NOMO-1 treated with dmso at 0.1 percent for 144 hours (cell line): ENCODE measurements at regions not wholly inside any gene's neighbourhood (a gene's known extent, or its start where the extent isn't known, plus 50 kb on each side); places are given as distances from the start of the nearest gene placed in this dataset.
"Not testable (repeated sequence)": the region's sequence is repeated elsewhere in the genome, so short reads cannot be mapped to it uniquely, and the experiment has no call there.

Experiments used
- DNase-seq: peaks from one replicate; lab custom pipeline; 2025; ENCODE audit not compliant: unreplicated experiment; lab: John Stamatoyannopoulos, UW

- DNase-seq, result no peak
Observed at GRCh38 chr14:84421621-84422020, 1108.3 kb upstream of the FLRT2 start.

DNA sequence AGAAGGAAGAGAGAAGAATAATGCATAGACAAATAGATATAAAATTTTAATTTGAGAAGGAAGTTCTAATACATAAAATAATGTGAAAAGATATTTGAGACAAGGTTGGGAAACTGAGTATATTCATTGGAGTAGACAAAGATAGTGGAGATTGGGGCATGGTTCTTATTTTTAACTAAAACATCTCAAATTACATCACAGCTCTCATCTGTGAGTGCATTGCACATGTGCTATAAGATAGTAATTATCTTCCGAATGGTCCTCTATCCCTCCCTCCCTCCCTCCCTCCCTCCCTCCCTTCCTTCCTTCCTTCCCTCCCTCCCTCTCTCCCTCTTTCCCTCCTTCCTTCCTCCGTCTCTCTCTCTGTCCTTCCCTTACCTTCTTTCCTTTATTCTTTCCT lies 1104.0 kb upstream of the FLRT2 start:
- DNase-seq, result no peak

GRCh38 chr14:84432676-84433075 lies 1097.3 kb upstream of the FLRT2 start:
- no peak for DNase-seq

DNA sequence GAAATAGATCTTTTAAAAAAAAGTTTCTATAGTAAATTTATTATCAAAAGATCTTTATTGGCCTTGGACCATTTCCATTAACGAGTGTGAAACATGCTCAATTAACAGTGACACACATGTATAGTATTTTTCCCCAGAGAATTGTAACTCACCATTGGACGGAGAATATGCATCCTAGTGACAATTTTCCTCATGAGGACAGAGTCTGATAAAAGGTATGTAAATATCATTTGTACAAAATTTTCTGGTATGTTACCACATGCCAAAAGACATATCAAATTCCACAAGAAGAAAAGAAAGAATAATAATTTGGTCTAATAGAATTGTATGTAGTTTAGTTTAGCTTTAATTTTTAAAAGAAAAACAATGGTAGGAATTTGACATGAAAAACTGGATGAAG lies 1096.0 kb upstream of the FLRT2 start:
- no peak for DNase-seq

DNA sequence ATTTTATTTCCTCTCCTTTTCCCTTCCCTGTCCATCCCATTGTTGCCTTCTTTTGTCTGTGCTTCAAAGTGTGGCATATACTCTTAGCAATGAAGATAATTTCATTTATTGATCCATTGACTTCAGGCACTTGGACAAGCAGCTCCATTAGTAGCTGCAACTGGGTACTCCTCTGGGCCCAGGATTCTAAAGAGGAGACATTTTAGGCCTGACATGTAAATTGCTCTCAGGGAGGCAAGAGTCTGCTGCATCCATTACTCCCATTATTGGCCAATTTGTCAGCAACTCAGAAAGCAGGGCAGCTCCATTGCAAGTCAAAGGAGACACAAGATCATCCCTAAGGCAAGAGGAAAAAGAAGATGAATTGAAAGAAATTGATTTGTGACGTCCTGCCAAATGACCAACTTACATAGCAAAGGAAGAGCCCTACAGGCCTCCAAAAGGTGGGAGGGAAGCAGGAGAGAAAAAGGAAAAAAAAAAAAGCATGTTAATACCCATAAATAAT lies 1094.1 kb upstream of the FLRT2 start:
- DNase-seq, result no peak

GRCh38 chr14:84436528-84436927 lies 1093.4 kb upstream of the FLRT2 start:
- no peak for DNase-seq

- DNase-seq, result no peak
Observed at GRCh38 chr14:84442521-84442920, 1087.4 kb upstream of the FLRT2 start.

GRCh38 chr14:84445486-84445885 lies 1084.5 kb upstream of the FLRT2 start:
- DNase-seq, result no peak

DNA sequence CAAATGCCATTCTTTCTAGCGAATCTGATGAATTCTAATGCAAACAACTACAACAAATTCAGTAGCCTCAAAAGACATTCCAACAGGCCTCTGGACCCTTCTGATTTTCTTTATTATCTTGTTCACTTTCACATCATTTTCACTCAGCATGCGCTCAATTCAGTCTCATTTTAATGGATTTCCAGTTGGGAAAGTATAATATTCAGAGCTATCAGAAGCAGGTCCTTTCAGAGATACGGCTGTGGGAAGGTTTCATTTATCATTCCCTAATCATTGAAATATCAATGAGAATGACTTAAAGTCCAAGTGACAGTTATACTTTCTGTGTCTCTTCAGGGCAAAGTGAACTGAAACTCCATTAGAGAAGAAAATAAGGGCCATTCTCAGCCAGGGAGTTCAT lies 1083.7 kb upstream of the FLRT2 start:
- DNase-seq, result no peak

DNA sequence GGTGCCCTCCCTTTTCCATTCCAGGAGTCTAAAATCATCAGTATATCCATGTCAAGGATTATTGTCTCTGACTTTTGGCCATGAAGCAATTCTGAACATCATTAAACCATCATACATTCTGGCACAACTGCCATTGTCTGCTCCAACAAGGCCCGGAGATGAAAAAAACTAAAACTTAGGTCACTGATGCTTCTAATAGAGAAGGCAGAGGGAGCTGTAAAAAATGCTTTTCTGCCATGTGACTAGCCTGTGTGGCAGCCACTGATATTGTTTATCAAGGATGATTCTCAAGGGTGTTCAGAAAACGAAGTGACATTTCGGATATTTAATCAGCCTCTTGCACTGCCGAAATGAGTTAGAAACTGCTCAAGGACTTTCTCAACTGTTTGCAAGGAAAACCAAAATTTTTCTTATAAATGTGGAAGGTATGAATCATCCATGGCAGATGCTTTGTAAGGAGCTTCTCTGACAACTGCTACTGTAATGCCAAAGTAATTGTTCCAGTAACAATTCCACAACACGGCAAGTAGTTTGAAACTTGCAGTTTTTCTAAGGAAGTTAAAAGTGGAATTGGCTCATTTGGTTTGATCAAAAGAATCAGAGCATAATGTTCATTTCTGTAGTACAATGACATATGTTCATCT lies 1076.5 kb upstream of the FLRT2 start:
- DNase-seq, result no peak

DNA sequence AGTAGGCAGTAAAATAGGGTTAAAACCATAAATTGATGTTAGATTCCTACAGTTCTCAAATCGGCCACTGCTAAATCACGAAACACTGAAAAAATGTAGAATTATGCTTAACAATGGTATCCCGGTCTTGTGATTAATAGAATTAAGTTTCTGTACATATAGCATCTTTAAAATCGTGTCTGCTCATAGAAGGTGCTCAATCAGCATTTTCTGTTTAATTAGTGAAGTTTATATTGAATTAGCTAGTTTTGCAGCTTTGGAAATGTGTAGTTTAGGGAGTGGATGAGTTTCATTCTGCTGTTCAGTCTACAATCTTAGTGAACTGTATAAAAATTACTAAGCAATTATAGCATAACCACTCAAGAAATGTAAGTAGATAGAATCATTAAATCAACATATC lies 1075.8 kb upstream of the FLRT2 start:
- no peak for DNase-seq

DNA sequence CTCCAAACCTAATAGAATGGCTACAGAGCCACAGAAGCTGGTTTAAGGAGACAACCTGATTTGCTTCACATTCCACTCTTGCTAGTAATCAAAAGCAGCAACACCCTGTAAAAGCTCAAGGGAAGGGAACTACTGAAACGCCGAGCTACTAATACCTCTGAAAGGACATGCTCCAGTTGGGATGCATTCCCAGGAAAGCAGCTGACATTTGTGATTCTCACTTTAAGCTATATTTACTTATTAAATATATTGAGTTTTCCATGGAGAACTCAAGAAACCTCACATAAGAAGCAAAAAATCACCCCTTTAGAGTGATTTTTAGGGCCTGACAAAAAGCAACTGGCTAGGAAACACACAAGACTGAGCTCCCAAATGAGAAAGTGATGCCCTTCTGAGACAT lies 1073.0 kb upstream of the FLRT2 start:
- no peak for DNase-seq

GRCh38 chr14:84458881-84459280 lies 1071.1 kb upstream of the FLRT2 start:
- no peak for DNase-seq

- no peak for DNase-seq
Observed at GRCh38 chr14:84465880-84466279, 1064.1 kb upstream of the FLRT2 start.

GRCh38 chr14:84468153-84468552 lies 1061.8 kb upstream of the FLRT2 start:
- no peak for DNase-seq

GRCh38 chr14:84477996-84478395 lies 1051.9 kb upstream of the FLRT2 start:
- no peak for DNase-seq

DNA sequence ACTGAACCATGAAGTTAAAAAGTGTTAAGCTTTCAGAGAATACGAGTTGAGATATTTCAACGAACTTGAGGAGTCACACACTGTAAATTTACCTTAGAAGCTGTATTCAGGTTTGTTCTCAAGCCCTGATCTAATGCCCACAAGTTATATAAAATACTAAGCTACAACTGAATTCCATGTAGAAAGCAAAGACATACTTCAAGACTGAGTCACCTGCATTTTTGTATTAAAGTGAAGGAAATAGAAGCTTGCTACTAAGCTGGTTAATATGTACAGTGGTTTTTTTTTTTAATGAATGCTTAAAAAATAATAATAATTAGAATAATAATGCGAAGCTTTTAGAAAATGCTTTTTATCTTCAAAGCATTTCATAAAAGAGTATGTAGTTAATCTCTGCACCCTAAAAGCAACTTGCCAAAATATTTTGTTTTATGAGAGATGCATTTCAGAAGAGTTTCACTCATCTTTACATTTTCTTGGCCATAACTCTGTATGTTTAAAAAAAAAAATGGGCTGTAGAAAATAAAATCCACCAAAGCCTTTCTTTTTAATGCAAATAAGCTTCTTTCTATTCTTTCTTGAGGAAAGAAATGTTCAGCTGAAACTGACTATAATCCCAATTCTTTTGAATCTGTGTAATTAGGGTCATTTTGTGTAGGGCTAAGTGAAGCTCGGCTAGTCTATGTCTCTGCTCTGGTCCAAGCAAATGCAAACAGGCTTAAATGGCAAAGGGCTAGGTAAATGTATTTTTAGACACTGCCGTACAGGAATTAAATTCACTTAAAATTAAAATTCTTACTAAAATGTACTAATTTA lies 1047.5 kb upstream of the FLRT2 start:
- no peak for DNase-seq

DNA sequence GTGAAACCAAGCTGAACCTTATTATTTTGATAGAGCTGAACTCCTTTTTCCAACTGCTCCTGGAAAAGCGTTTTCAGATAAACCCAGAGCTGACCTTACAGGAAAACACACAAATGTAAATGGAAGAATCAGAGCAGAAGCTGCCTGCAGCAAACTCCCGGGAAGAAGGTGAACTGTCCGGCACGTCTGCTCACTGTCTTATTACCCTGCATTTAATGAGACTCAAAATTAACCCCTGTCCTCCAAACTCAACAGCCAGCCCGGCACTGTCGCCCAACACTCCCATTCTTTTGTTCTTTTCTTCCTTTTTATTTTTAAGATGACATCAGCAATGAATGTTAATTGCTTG lies 1046.9 kb upstream of the FLRT2 start:
- no peak for DNase-seq

- DNase-seq, result not testable (repeated sequence)
Observed at GRCh38 chr14:84484243-84484642, 1045.7 kb upstream of the FLRT2 start.

GRCh38 chr14:84485036-84485435 lies 1044.9 kb upstream of the FLRT2 start:
- no peak for DNase-seq

- DNase-seq, result no peak
Observed at GRCh38 chr14:84490081-84490480, 1039.9 kb upstream of the FLRT2 start.

DNA sequence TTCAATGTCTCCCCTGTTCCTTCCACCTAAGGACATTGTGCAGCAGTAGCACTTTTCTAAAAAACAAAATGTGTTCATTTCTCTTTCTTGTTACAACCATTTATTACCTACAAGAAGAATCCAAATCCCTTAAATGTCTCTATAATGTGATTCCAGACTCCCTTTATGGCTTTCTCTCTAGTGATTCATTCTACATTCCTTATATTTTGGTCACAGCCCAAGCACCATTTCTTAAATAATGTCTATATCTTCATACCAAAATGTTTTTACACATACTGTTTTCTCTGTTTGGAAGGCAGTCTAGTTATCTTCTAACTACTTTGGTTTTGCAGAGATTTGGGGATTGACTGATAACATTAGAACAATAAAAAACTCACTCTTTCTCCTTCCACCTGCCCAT lies 1037.3 kb upstream of the FLRT2 start:
- DNase-seq, result no peak

DNA sequence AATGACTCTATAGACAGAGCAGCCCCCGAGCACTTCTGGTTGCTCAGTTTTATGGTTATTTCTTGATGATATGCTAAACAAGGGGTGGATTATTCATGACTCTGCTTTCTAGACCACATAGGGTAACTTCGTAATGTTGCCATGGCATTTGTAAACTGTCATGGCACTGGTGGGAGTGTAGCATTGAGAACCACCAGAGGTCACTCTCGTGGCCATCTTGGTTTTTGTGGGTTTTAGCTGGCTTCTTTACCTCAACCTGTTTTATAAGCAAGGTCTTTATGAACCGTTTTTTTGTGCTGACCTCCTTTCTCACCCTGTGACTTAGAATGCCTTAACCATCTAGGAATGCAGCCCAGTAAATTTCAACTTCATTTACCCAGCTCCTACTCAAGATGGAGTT lies 1036.2 kb upstream of the FLRT2 start:
- no peak for DNase-seq
